Liver (tissue), 3 donors: ENCODE measurements at regions not wholly inside any gene's neighbourhood (a gene's known extent, or its start where the extent isn't known, plus 50 kb on each side); places are given as distances from the start of the nearest gene placed in this dataset.

Experiments used
- EGR1 ChIP-seq, 2 donors: IDR thresholded peaks; 2 replicates each; pipeline ENCODE4 v1.6.1; 2016 to 2018; ENCODE audit warnings: antibody characterized with exemption in 2 of 2, low read depth in 2 of 2
- FOXA1 ChIP-seq: IDR thresholded peaks from 2 replicates; pipeline ENCODE4 v1.6.1; 2016; ENCODE audit warnings: antibody characterized with exemption
- GABPA ChIP-seq, 2 donors: IDR thresholded peaks in 1 of 2; conservative IDR thresholded peaks in 1 of 2; 2 replicates each; pipeline ENCODE4 v1.6.1; 2016; ENCODE audit warnings: antibody characterized with exemption in 2 of 2, mild to moderate bottlenecking in 1 of 2, moderate library complexity in 1 of 2
- JUND ChIP-seq, 2 donors: IDR thresholded peaks; 2 replicates each; pipeline ENCODE4 v1.6.1; 2016; ENCODE audit warnings: antibody characterized with exemption in 2 of 2
- MAX ChIP-seq: IDR thresholded peaks from 2 replicates; pipeline ENCODE4 v1.6.1; 2016; ENCODE audit warnings: antibody characterized with exemption
- NR2F2 ChIP-seq: IDR thresholded peaks from 2 replicates; pipeline ENCODE4 v1.6.1; 2016; ENCODE audit warnings: antibody characterized with exemption
- RAD21 ChIP-seq, 2 donors: IDR thresholded peaks; 2 replicates each; pipeline ENCODE4 v1.6.1; 2016; ENCODE audit warnings: antibody characterized with exemption in 2 of 2, mild to moderate bottlenecking in 2 of 2
- RXRA ChIP-seq, 2 donors: IDR thresholded peaks; 2 replicates each; pipeline ENCODE4 v1.6.1; 2017 to 2018; ENCODE audit warnings: antibody characterized with exemption in 2 of 2, mild to moderate bottlenecking in 1 of 2
- TAF1 ChIP-seq: conservative IDR thresholded peaks from 2 replicates; pipeline ENCODE4 v1.6.1; 2016; ENCODE audit warnings: antibody characterized with exemption, mild to moderate bottlenecking
- YY1 ChIP-seq: IDR thresholded peaks from 2 replicates; pipeline ENCODE4 v1.6.1; 2016; ENCODE audit warnings: antibody characterized with exemption, mild to moderate bottlenecking
- TF ChIP-seq, protein P1 (sequence below): IDR thresholded peaks from 2 replicates; pipeline ENCODE4 v1.6.1; 2016; ENCODE audit warnings: antibody characterized with exemption, mild to moderate bottlenecking
- TF ChIP-seq, protein P2 (sequence below): fragments of 150-350 bp; IDR thresholded peaks from 2 replicates; pipeline ENCODE4 v1.5.1; 2017; ENCODE audit warnings: improper control_type of control experiment, low read depth, low read length; ENCODE audit not compliant: missing input control
- TF ChIP-seq, protein P3 (sequence below): IDR thresholded peaks from 2 replicates; pipeline ENCODE4 v1.6.1; 2016; ENCODE audit warnings: antibody characterized with exemption
- TF ChIP-seq, protein P4 (sequence below): IDR thresholded peaks from 2 replicates; pipeline ENCODE4 v1.6.1; 2016; ENCODE audit warnings: antibody characterized with exemption
- donor health status: healthy.
- donor health status: healthy.

GRCh38 chr13:21235174-21235573, 58.7 kb downstream of the MRPL57 start:
- TF ChIP-seq, protein P1, sequence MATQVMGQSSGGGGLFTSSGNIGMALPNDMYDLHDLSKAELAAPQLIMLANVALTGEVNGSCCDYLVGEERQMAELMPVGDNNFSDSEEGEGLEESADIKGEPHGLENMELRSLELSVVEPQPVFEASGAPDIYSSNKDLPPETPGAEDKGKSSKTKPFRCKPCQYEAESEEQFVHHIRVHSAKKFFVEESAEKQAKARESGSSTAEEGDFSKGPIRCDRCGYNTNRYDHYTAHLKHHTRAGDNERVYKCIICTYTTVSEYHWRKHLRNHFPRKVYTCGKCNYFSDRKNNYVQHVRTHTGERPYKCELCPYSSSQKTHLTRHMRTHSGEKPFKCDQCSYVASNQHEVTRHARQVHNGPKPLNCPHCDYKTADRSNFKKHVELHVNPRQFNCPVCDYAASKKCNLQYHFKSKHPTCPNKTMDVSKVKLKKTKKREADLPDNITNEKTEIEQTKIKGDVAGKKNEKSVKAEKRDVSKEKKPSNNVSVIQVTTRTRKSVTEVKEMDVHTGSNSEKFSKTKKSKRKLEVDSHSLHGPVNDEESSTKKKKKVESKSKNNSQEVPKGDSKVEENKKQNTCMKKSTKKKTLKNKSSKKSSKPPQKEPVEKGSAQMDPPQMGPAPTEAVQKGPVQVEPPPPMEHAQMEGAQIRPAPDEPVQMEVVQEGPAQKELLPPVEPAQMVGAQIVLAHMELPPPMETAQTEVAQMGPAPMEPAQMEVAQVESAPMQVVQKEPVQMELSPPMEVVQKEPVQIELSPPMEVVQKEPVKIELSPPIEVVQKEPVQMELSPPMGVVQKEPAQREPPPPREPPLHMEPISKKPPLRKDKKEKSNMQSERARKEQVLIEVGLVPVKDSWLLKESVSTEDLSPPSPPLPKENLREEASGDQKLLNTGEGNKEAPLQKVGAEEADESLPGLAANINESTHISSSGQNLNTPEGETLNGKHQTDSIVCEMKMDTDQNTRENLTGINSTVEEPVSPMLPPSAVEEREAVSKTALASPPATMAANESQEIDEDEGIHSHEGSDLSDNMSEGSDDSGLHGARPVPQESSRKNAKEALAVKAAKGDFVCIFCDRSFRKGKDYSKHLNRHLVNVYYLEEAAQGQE = no peak
- TF ChIP-seq, protein P2, sequence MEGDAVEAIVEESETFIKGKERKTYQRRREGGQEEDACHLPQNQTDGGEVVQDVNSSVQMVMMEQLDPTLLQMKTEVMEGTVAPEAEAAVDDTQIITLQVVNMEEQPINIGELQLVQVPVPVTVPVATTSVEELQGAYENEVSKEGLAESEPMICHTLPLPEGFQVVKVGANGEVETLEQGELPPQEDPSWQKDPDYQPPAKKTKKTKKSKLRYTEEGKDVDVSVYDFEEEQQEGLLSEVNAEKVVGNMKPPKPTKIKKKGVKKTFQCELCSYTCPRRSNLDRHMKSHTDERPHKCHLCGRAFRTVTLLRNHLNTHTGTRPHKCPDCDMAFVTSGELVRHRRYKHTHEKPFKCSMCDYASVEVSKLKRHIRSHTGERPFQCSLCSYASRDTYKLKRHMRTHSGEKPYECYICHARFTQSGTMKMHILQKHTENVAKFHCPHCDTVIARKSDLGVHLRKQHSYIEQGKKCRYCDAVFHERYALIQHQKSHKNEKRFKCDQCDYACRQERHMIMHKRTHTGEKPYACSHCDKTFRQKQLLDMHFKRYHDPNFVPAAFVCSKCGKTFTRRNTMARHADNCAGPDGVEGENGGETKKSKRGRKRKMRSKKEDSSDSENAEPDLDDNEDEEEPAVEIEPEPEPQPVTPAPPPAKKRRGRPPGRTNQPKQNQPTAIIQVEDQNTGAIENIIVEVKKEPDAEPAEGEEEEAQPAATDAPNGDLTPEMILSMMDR = no peak
- TF ChIP-seq GABPA (IDR thresholded peaks at IDR 0.05 in 1 of 2, conservative IDR thresholded peaks at IDR 0.05 in 1 of 2) = no peak
- TF ChIP-seq TAF1 = no peak
- TF ChIP-seq YY1 = no peak
- TF ChIP-seq NR2F2 = no peak
- TF ChIP-seq MAX = no peak
- no peak for TF ChIP-seq FOXA1
- TF ChIP-seq RAD21 (IDR thresholded peaks at IDR 0.05) = no peak
- TF ChIP-seq, protein P3, sequence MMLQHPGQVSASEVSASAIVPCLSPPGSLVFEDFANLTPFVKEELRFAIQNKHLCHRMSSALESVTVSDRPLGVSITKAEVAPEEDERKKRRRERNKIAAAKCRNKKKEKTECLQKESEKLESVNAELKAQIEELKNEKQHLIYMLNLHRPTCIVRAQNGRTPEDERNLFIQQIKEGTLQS = no peak
- no peak for TF ChIP-seq RXRA (IDR thresholded peaks at IDR 0.05)
- TF ChIP-seq EGR1 (IDR thresholded peaks at IDR 0.05; ENCODE audit: low read depth in 2 of 2) = no peak
- TF ChIP-seq, protein P4, sequence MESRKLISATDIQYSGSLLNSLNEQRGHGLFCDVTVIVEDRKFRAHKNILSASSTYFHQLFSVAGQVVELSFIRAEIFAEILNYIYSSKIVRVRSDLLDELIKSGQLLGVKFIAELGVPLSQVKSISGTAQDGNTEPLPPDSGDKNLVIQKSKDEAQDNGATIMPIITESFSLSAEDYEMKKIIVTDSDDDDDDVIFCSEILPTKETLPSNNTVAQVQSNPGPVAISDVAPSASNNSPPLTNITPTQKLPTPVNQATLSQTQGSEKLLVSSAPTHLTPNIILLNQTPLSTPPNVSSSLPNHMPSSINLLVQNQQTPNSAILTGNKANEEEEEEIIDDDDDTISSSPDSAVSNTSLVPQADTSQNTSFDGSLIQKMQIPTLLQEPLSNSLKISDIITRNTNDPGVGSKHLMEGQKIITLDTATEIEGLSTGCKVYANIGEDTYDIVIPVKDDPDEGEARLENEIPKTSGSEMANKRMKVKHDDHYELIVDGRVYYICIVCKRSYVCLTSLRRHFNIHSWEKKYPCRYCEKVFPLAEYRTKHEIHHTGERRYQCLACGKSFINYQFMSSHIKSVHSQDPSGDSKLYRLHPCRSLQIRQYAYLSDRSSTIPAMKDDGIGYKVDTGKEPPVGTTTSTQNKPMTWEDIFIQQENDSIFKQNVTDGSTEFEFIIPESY = no peak
- no peak for TF ChIP-seq JUND (IDR thresholded peaks at IDR 0.05)
